ENCODE measurements at regions not wholly inside any gene's neighbourhood (a gene's known extent, or its start where the extent isn't known, plus 50 kb on each side); places are given as distances from the start of the nearest gene placed in this dataset.

DNA sequence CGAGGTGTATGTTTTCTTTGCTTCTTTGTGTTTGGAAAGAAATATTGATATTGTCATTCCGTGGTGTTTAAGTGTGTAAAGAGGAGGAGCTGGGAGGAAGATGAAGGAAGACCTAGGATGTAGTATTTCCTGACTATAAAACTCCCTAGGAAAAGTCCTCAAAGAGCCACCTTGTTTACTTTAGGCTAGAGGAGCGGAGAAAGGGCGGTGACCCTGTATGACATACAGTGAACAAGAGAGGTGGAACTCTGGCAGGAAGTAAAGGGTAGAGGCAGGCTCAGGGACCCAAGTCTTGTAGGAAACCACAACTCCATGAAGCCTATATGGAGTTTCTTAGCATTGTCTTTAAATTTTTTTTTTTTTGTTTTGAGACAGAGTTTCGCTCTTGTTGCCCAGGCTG lies 303.9 kb downstream of the DOCK8 start (continued):
- TF ChIP-seq, protein P1, sequence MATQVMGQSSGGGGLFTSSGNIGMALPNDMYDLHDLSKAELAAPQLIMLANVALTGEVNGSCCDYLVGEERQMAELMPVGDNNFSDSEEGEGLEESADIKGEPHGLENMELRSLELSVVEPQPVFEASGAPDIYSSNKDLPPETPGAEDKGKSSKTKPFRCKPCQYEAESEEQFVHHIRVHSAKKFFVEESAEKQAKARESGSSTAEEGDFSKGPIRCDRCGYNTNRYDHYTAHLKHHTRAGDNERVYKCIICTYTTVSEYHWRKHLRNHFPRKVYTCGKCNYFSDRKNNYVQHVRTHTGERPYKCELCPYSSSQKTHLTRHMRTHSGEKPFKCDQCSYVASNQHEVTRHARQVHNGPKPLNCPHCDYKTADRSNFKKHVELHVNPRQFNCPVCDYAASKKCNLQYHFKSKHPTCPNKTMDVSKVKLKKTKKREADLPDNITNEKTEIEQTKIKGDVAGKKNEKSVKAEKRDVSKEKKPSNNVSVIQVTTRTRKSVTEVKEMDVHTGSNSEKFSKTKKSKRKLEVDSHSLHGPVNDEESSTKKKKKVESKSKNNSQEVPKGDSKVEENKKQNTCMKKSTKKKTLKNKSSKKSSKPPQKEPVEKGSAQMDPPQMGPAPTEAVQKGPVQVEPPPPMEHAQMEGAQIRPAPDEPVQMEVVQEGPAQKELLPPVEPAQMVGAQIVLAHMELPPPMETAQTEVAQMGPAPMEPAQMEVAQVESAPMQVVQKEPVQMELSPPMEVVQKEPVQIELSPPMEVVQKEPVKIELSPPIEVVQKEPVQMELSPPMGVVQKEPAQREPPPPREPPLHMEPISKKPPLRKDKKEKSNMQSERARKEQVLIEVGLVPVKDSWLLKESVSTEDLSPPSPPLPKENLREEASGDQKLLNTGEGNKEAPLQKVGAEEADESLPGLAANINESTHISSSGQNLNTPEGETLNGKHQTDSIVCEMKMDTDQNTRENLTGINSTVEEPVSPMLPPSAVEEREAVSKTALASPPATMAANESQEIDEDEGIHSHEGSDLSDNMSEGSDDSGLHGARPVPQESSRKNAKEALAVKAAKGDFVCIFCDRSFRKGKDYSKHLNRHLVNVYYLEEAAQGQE (IDR thresholded peaks at IDR 0.05): no peak
- no peak for TF ChIP-seq YY1 (IDR thresholded peaks at IDR 0.05)
- TF ChIP-seq EGR1 (IDR thresholded peaks at IDR 0.05; ENCODE audit: low read depth in 2 of 2): no peak
- no peak for TF ChIP-seq RXRA (IDR thresholded peaks at IDR 0.05)
- no peak for TF ChIP-seq HNF4A (conservative IDR thresholded peaks at IDR 0.05)
- TF ChIP-seq, protein P2, sequence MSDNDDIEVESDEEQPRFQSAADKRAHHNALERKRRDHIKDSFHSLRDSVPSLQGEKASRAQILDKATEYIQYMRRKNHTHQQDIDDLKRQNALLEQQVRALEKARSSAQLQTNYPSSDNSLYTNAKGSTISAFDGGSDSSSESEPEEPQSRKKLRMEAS (IDR thresholded peaks at IDR 0.05): no peak
- no peak for TF ChIP-seq JUND (IDR thresholded peaks at IDR 0.05)
- no peak for TF ChIP-seq FOXA2 (IDR thresholded peaks at IDR 0.05)
- no peak for TF ChIP-seq RAD21 (IDR thresholded peaks at IDR 0.05)

DNA sequence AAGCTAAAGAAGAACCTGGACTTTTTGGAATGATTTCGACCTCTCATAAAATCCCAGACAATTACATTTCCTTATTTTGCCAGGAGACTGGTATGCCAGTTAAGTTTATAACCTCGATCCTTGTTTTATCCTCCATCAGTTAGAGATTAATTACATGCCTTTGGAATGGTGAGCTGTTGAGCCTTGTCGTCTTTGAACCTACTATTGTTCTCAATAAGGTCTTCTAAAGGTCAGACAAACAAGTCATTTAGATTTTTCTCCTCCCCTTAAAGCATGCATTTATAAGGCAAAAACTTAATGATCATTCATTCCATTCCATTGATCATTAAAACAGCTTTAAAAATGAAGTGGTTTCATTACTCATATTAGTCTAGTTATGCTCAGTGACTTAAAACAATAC lies 304.9 kb downstream of the DOCK8 start:
- Histone ChIP-seq H3K27me3 (ENCODE audit: control insufficient read depth in 4 of 4, insufficient read depth in 4 of 4, low read length in 3 of 4) (peaks cover 0 to 5% (median 0%) of the 10 kb centered on the region in 4 donors), H3K4me1 (ENCODE audit: control insufficient read depth in 4 of 4, insufficient read depth in 4 of 4, low read length in 3 of 4) (no peaks in the 10 kb centered on the region), H3K36me3 (ENCODE audit: control insufficient read depth in 4 of 4, insufficient read depth in 3 of 4, low read depth in 1 of 4, low read length in 3 of 4) (no peaks in the 10 kb centered on the region), H3K4me3 (ENCODE audit: low read depth in 1 of 3, low read length in 3 of 3) (no peak overlapping the region), H3K9me3 (ENCODE audit: control insufficient read depth in 4 of 4, low read length in 3 of 4) (no peaks in the 10 kb centered on the region), H3K27ac (ENCODE audit: low read depth in 1 of 2, low read length in 2 of 2) (no peak overlapping the region), H3K9ac (ENCODE audit: low read depth in 1 of 2, low read length in 2 of 2) (no peak overlapping the region)
- WGBS: 70% methylated on average over 3 of the region's 3 CpGs
- DNase-seq (ENCODE audit: low spot score): no peak
- TF ChIP-seq, protein P2 (IDR thresholded peaks at IDR 0.05): no peak
- TF ChIP-seq, protein P3, sequence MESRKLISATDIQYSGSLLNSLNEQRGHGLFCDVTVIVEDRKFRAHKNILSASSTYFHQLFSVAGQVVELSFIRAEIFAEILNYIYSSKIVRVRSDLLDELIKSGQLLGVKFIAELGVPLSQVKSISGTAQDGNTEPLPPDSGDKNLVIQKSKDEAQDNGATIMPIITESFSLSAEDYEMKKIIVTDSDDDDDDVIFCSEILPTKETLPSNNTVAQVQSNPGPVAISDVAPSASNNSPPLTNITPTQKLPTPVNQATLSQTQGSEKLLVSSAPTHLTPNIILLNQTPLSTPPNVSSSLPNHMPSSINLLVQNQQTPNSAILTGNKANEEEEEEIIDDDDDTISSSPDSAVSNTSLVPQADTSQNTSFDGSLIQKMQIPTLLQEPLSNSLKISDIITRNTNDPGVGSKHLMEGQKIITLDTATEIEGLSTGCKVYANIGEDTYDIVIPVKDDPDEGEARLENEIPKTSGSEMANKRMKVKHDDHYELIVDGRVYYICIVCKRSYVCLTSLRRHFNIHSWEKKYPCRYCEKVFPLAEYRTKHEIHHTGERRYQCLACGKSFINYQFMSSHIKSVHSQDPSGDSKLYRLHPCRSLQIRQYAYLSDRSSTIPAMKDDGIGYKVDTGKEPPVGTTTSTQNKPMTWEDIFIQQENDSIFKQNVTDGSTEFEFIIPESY (IDR thresholded peaks at IDR 0.05): no peak
- no peak for TF ChIP-seq RAD21 (IDR thresholded peaks at IDR 0.05)
- TF ChIP-seq HNF4G (IDR thresholded peaks at IDR 0.05): no peak
- TF ChIP-seq FOXA2 (IDR thresholded peaks at IDR 0.05): no peak
- TF ChIP-seq JUND (IDR thresholded peaks at IDR 0.05): no peak

DNA sequence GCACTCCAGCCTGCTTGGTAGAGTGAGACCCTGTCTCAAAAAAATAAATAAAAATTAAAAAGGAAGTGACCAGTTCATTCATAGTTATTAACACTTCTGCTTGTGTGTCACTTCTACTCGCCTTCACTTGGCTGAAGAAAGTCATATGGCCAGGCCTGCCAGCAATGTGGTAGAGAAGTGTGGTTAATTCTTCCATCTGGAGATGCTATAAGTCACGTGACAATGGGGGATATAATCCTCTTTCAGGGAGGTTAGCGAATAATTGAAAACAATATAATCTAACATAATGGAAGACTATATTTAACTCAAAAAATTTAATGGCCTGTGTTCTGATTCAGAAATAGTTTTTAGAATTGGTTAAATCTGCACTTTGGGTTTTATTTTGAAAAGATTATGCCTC lies 305.6 kb downstream of the DOCK8 start:
- Histone ChIP-seq H3K4me1 (ENCODE audit: control insufficient read depth in 4 of 4, insufficient read depth in 4 of 4, low read length in 3 of 4) (no peaks in the 10 kb centered on the region), H3K27me3 (ENCODE audit: control insufficient read depth in 4 of 4, insufficient read depth in 4 of 4, low read length in 3 of 4) (peaks cover 0 to 5% (median 0%) of the 10 kb centered on the region in 4 donors), H3K9ac (ENCODE audit: low read depth in 1 of 2, low read length in 2 of 2) (no peak overlapping the region), H3K36me3 (ENCODE audit: control insufficient read depth in 4 of 4, insufficient read depth in 3 of 4, low read depth in 1 of 4, low read length in 3 of 4) (no peaks in the 10 kb centered on the region), H3K4me3 (ENCODE audit: low read depth in 1 of 3, low read length in 3 of 3) (no peak overlapping the region), H3K9me3 (ENCODE audit: control insufficient read depth in 4 of 4, low read length in 3 of 4) (no peaks in the 10 kb centered on the region), H3K27ac (ENCODE audit: low read depth in 1 of 2, low read length in 2 of 2) (no peak overlapping the region)
- DNase-seq (ENCODE audit: low spot score): no peak
- WGBS: 85% methylated on average over 3 of the region's 3 CpGs
- TF ChIP-seq, protein P4, sequence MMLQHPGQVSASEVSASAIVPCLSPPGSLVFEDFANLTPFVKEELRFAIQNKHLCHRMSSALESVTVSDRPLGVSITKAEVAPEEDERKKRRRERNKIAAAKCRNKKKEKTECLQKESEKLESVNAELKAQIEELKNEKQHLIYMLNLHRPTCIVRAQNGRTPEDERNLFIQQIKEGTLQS (IDR thresholded peaks at IDR 0.05): no peak
- TF ChIP-seq FOXA2 (IDR thresholded peaks at IDR 0.05): no peak
- no peak for TF ChIP-seq HNF4A (conservative IDR thresholded peaks at IDR 0.05)
- no peak for TF ChIP-seq RAD21 (IDR thresholded peaks at IDR 0.05)
- no peak for TF ChIP-seq GABPA (IDR thresholded peaks at IDR 0.05 in 1 of 2, conservative IDR thresholded peaks at IDR 0.05 in 1 of 2)
- no peak for TF ChIP-seq RXRA (IDR thresholded peaks at IDR 0.05)
